GM21737 (cell line): ENCODE measurements at regions not wholly inside any gene's neighbourhood (a gene's known extent, or its start where the extent isn't known, plus 50 kb on each side); places are given as distances from the start of the nearest gene placed in this dataset.
"Not testable (repeated sequence)": the region's sequence is repeated elsewhere in the genome, so short reads cannot be mapped to it uniquely, and the experiment has no call there.

ENCODE experiments used
- ATAC-seq: cut with Tn5 transposase; IDR thresholded peaks from one replicate; pipeline ENCODE4 v1.9.1; 2021; ENCODE audit warnings: mild to moderate bottlenecking, moderate library complexity; ENCODE audit not compliant: unreplicated experiment

GRCh38 chr14:34302654-34303053, 159.4 kb downstream of the SPTSSA start:
- ATAC-seq: no peak

- no peak for ATAC-seq
Observed at GRCh38 chr14:34300882-34301734, 160.9 kb downstream of the SPTSSA start.

- no peak for ATAC-seq
Observed at GRCh38 chr14:34300330-34300729, 161.7 kb downstream of the SPTSSA start.

GRCh38 chr14:34299360-34299759, 162.7 kb downstream of the SPTSSA start:
- no peak for ATAC-seq

- ATAC-seq: no peak
Observed at GRCh38 chr14:34297786-34298520, 164.1 kb downstream of the SPTSSA start.

- ATAC-seq: no peak
Observed at GRCh38 chr14:34283590-34283989, 178.4 kb downstream of the SPTSSA start.

- ATAC-seq: no peak
Observed at GRCh38 chr14:34277191-34277590, 184.8 kb downstream of the SPTSSA start.

- ATAC-seq: no peak
Observed at GRCh38 chr14:34275530-34275929, 186.5 kb downstream of the SPTSSA start.

GRCh38 chr14:34275078-34275477, 187.0 kb downstream of the SPTSSA start:
- no peak for ATAC-seq

- ATAC-seq: not testable (repeated sequence)
Observed at GRCh38 chr14:34273716-34274115, 188.3 kb downstream of the SPTSSA start.

- no peak for ATAC-seq
Observed at GRCh38 chr14:34270361-34270760, 191.7 kb downstream of the SPTSSA start.

GRCh38 chr14:34266344-34266743, 195.7 kb downstream of the SPTSSA start:
- ATAC-seq: no peak

- ATAC-seq: no peak
Observed at GRCh38 chr14:34262127-34262910, 199.7 kb downstream of the SPTSSA start.

GRCh38 chr14:34259996-34260395, 202.0 kb downstream of the SPTSSA start:
- no peak for ATAC-seq

- no peak for ATAC-seq
Observed at GRCh38 chr14:34258318-34258717, 203.7 kb downstream of the SPTSSA start.

- no peak for ATAC-seq
Observed at GRCh38 chr14:34257505-34257904, 204.5 kb downstream of the SPTSSA start.

GRCh38 chr14:34256223-34256622, 205.8 kb downstream of the SPTSSA start:
- ATAC-seq: no peak

GRCh38 chr14:34254571-34254970, 207.5 kb downstream of the SPTSSA start:
- ATAC-seq: no peak

- no peak for ATAC-seq
Observed at GRCh38 chr14:34254031-34254430, 208.0 kb downstream of the SPTSSA start.

- ATAC-seq: no peak
Observed at GRCh38 chr14:34252227-34252626, 209.8 kb downstream of the SPTSSA start.

- ATAC-seq: no peak
Observed at GRCh38 chr14:34251662-34252061, 210.4 kb downstream of the SPTSSA start.
